HCT116 (cell line): ENCODE measurements at regions not wholly inside any gene's neighbourhood (a gene's known extent, or its start where the extent isn't known, plus 50 kb on each side); places are given as distances from the start of the nearest gene placed in this dataset.

ENCODE experiments used
- CEBPB ChIP-seq: IDR thresholded peaks from 2 replicates; pipeline ENCODE4 v1.6.1; 2012; ENCODE audit warnings: low read depth
- CTCF ChIP-seq, 3 experiments: fragments of 200-600 bp in 1 of 3; sonication (generic) in 1 of 3; IDR thresholded peaks in 2 of 3; conservative IDR thresholded peaks in 1 of 3; 2 replicates each; pipeline ENCODE4 v1.5.1; 2012 to 2017; ENCODE audit warnings: low read depth in 2 of 3, low read length in 2 of 3, antibody characterized with exemption in 1 of 3, borderline replicate concordance in 1 of 3, control low read depth in 1 of 3, mild to moderate bottlenecking in 1 of 3, mixed read lengths in 1 of 3, mixed run types in 1 of 3, moderate library complexity in 1 of 3; ENCODE audit not compliant: insufficient read depth in 1 of 3
- EGR1 ChIP-seq: IDR thresholded peaks from 2 replicates; pipeline ENCODE4 v1.6.1; 2012; ENCODE audit warnings: low read depth
- ELF1 ChIP-seq: IDR thresholded peaks from 2 replicates; pipeline ENCODE4 v1.6.1; 2012; ENCODE audit warnings: low read depth, borderline replicate concordance
- EZH2 ChIP-seq: fragments of 200-600 bp; sonication (generic); IDR thresholded peaks from 2 replicates; pipeline ENCODE4 v1.6.1; 2017; ENCODE audit warnings: antibody characterized with exemption, mixed run types
- EZH2phosphoT487 ChIP-seq: fragments of 200-600 bp; IDR thresholded peaks from 2 replicates; pipeline ENCODE4 v1.6.1; 2018; ENCODE audit warnings: antibody characterized with exemption, borderline replicate concordance
- JUND ChIP-seq: IDR thresholded peaks from 2 replicates; pipeline ENCODE4 v1.6.1; 2012
- MAX ChIP-seq: IDR thresholded peaks from 2 replicates; pipeline ENCODE4 v1.6.1; 2012
- POLR2A ChIP-seq: IDR thresholded peaks from 2 replicates; pipeline ENCODE4 v1.7.0; 2011; ENCODE audit warnings: borderline replicate concordance; ENCODE audit not compliant: insufficient read depth, insufficient read length; ENCODE audit errors: extremely low read depth
- POLR2AphosphoS5 ChIP-seq: IDR thresholded peaks from 2 replicates; pipeline ENCODE4 v1.6.1; 2011; ENCODE audit warnings: mild to moderate bottlenecking, low read depth, low read length, moderate library complexity
- REST ChIP-seq: IDR thresholded peaks from 2 replicates; pipeline ENCODE4 v1.6.1; 2012; ENCODE audit warnings: low read depth
- SP1 ChIP-seq: IDR thresholded peaks from 2 replicates; pipeline ENCODE4 v1.6.1; 2012; ENCODE audit warnings: low read depth
- YY1 ChIP-seq: IDR thresholded peaks from 2 replicates; pipeline ENCODE4 v1.6.1; 2011; ENCODE audit warnings: low read length, low read depth, moderate library complexity, mild to moderate bottlenecking; ENCODE audit not compliant: insufficient replicate concordance; ENCODE audit errors: extremely low read depth

GRCh38 chr2:64328415-64328722, 125.6 kb upstream of the LGALSL start:
- TF ChIP-seq REST (no peak), CTCF (IDR thresholded peaks at IDR 0.05 in 2 of 3, conservative IDR thresholded peaks at IDR 0.05 in 1 of 3; ENCODE audit: borderline replicate concordance in 1 of 3, insufficient read depth in 1 of 3, low read depth in 2 of 3, low read length in 2 of 3) (no peak), MAX (no peak), POLR2A (no peak), YY1 (no peak), EZH2phosphoT487 (no peak), POLR2AphosphoS5 (no peak), CEBPB (no peak), EGR1 (no peak), JUND (no peak), ELF1 (no peak), EZH2 (no peak), SP1 (no peak)
